HepG2 (cell line): ENCODE measurements at regions not wholly inside any gene's neighbourhood (a gene's known extent, or its start where the extent isn't known, plus 50 kb on each side); places are given as distances from the start of the nearest gene placed in this dataset.

ENCODE experiments used
- AHR ChIP-seq: IDR thresholded peaks from 2 replicates; pipeline ENCODE4 v1.6.1; 2018; ENCODE audit warnings: missing genetic modification reagents, missing compliant biosample characterization
- ARID2 ChIP-seq: sonication (generic); formaldehyde crosslinking; IDR thresholded peaks from 2 replicates; pipeline ENCODE4 v1.8.1; 2022; ENCODE audit warnings: mild to moderate bottlenecking, missing genetic modification reagents, borderline replicate concordance
- BRCA1 ChIP-seq: sonication (generic); formaldehyde crosslinking; IDR thresholded peaks from 2 replicates; pipeline ENCODE4 v1.4.0; 2020; ENCODE audit warnings: missing genetic modification reagents
- BRD4 ChIP-seq: sonication (generic); formaldehyde crosslinking; IDR thresholded peaks from 2 replicates; pipeline ENCODE4 v1.4.0; 2020; ENCODE audit warnings: missing genetic modification reagents
- CC2D1A ChIP-seq: sonication (generic); formaldehyde crosslinking; IDR thresholded peaks from 2 replicates; pipeline ENCODE4 v1.8.1; 2023; ENCODE audit warnings: mild to moderate bottlenecking, missing genetic modification reagents
- DMAP1 ChIP-seq: IDR thresholded peaks from 2 replicates; pipeline ENCODE4 v1.6.1; 2016
- GATA4 ChIP-seq: sonication (generic); IDR thresholded peaks from 2 replicates; pipeline ENCODE4 v1.6.1; 2016; ENCODE audit warnings: antibody characterized with exemption, low read depth, borderline replicate concordance
- HIVEP1 ChIP-seq: sonication (generic); formaldehyde crosslinking; IDR thresholded peaks from 2 replicates; pipeline ENCODE4 v1.4.0; 2020; ENCODE audit warnings: mild to moderate bottlenecking, missing genetic modification reagents
- IKZF4 ChIP-seq: sonication (generic); formaldehyde crosslinking; IDR thresholded peaks from 2 replicates; pipeline ENCODE4 v1.5.1; 2020; ENCODE audit warnings: borderline replicate concordance, mild to moderate bottlenecking, low read depth, missing genetic modification reagents; ENCODE audit errors: not compliant biosample characterization
- NBN ChIP-seq: fragments of 450-650 bp; conservative IDR thresholded peaks from 2 replicates; pipeline ENCODE4 v1.6.1; 2017
- PAF1 ChIP-seq: IDR thresholded peaks from 2 replicates; pipeline ENCODE4 v1.6.1; 2016; ENCODE audit warnings: missing genetic modification reagents, missing compliant biosample characterization
- PAWR ChIP-seq: sonication (generic); formaldehyde crosslinking; IDR thresholded peaks from 2 replicates; pipeline ENCODE4 v1.4.0; 2020; ENCODE audit warnings: missing genetic modification reagents, mild to moderate bottlenecking, borderline replicate concordance
- RBAK ChIP-seq: sonication (generic); formaldehyde crosslinking; IDR thresholded peaks from 2 replicates; pipeline ENCODE4 v1.5.1; 2020; ENCODE audit warnings: mild to moderate bottlenecking, missing genetic modification reagents
- REL ChIP-seq: sonication (generic); formaldehyde crosslinking; conservative IDR thresholded peaks from 2 replicates; pipeline ENCODE4 v1.8.0; 2022; ENCODE audit warnings: mild to moderate bottlenecking, missing genetic modification reagents, moderate library complexity
- SMARCC2 ChIP-seq: fragments of 450-650 bp; IDR thresholded peaks from 2 replicates; pipeline ENCODE4 v1.6.1; 2017; ENCODE audit warnings: antibody characterized with exemption, mild to moderate bottlenecking
- TEAD3 ChIP-seq: optimal IDR thresholded peaks from 2 replicates; pipeline ENCODE3; 2016; ENCODE audit warnings: borderline replicate concordance
- THAP11 ChIP-seq: IDR thresholded peaks from 2 replicates; pipeline ENCODE4 v1.6.1; 2016; ENCODE audit warnings: missing biosample characterization, missing genetic modification reagents
- ZNF232 ChIP-seq: sonication (generic); formaldehyde crosslinking; IDR thresholded peaks from 2 replicates; pipeline ENCODE4 v1.4.0; 2020; ENCODE audit warnings: missing genetic modification reagents, borderline replicate concordance
- ZNF253 ChIP-seq: sonication (generic); formaldehyde crosslinking; IDR thresholded peaks from 2 replicates; pipeline ENCODE4 v1.8.0; 2022; ENCODE audit warnings: mild to moderate bottlenecking, missing genetic modification reagents, borderline replicate concordance
- TF ChIP-seq, protein P1 (sequence below): IDR thresholded peaks from 2 replicates; pipeline ENCODE4 v1.6.1; 2016
- TF ChIP-seq, protein P2 (sequence below): IDR thresholded peaks from 2 replicates; pipeline ENCODE4 v1.6.1; 2016; ENCODE audit warnings: missing compliant biosample characterization, missing genetic modification reagents, borderline replicate concordance
- TF ChIP-seq, protein P3 (sequence below): sonication (generic); formaldehyde crosslinking; IDR thresholded peaks from 2 replicates; pipeline ENCODE4 v1.4.0; 2020; ENCODE audit warnings: missing genetic modification reagents
- TF ChIP-seq, protein P4 (sequence below), 2 experiments: fragments of 450-650 bp in 1 of 2; sonication (generic) in 1 of 2; formaldehyde crosslinking; IDR thresholded peaks; 2 replicates each; pipeline versions ENCODE4 v1.5.0 to v1.8.0; 2020 to 2022; ENCODE audit warnings: mild to moderate bottlenecking in 1 of 2, missing genetic modification reagents in 1 of 2
- TF ChIP-seq, protein P5 (sequence below): sonication (generic); formaldehyde crosslinking; IDR thresholded peaks from 2 replicates; pipeline ENCODE4 v1.4.0; 2020; ENCODE audit warnings: mild to moderate bottlenecking, missing genetic modification reagents

DNA sequence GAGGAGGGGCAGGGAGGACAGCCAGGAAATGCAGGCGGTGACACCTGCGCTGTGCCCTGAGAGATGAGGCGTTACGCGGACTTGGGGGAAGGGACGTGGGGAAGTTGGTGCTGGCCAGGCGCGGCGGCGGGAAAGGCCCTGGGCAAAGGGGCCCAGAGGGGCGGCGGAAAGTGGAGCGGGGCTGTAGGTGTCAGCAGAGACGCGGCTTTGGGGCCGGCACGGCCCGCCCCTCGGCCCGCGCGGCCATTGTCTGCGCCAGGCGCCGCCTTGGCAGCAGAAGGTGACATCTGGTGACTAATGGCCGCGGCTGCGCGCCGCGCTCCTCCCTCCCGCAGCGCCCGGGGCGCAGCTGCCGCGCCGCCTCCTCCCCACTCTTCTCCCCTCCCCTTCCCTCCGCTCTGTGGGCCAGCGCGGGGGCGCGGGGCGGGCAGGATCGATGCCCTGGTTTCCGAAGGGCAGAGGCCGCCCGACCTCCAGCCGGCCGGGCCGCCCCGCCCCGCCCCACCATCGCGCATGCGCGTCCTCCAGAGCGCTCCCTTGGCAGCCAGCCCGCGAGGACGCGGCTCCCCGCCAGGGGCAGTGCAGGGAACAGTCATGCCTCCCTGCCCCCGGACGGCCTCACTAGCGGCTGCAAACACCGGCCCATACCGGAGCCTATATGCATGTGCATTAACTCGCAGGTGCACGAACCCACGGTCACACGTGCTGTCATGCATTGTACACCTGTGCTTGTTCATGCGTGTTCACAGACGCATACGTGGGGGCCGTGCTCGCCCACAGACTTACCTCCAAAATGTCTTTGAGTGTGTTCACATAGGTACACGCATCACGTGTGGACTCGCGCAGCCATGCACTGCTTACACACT, 269.6 kb downstream of the RPS24 start (continued):
- TF ChIP-seq, protein P1, sequence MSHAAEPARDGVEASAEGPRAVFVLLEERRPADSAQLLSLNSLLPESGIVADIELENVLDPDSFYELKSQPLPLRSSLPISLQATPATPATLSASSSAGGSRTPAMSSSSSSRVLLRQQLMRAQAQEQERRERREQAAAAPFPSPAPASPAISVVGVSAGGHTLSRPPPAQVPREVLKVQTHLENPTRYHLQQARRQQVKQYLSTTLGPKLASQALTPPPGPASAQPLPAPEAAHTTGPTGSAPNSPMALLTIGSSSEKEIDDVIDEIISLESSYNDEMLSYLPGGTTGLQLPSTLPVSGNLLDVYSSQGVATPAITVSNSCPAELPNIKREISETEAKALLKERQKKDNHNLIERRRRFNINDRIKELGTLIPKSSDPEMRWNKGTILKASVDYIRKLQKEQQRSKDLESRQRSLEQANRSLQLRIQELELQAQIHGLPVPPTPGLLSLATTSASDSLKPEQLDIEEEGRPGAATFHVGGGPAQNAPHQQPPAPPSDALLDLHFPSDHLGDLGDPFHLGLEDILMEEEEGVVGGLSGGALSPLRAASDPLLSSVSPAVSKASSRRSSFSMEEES, result peak; percentile 20; the same call in 1 of the 2 replicates
- TF ChIP-seq ZNF232 (CRISPR knock-in tag) (no peak), IKZF4 (no peak), ZNF253 (CRISPR knock-in tag) (no peak; the same call in 1 of the 2 replicates), TEAD3 (CRISPR knock-in tag) (peak; percentile 48), NBN (no peak), HIVEP1 (CRISPR knock-in tag) (no peak; the same call in 1 of the 2 replicates), AHR (CRISPR knock-in tag) (no peak), ARID2 (CRISPR knock-in tag) (no peak), SMARCC2 (no peak), DMAP1 (CRISPR knock-in tag) (no peak; the same call in 1 of the 2 replicates), RBAK (CRISPR knock-in tag) (no peak), REL (no peak), BRD4 (CRISPR knock-in tag) (peak; percentile 38; the same call in 1 of the 2 replicates), BRCA1 (CRISPR knock-in tag) (0 out of 2 replicates have a peak, but pooled peaks have one; percentile 65), THAP11 (peak; percentile 79), CC2D1A (CRISPR knock-in tag) (no peak), PAWR (CRISPR knock-in tag) (0 out of 2 replicates have a peak, but pooled peaks have one; percentile 33), GATA4 (no peak), PAF1 (CRISPR knock-in tag) (no peak)
- TF ChIP-seq, protein P2, sequence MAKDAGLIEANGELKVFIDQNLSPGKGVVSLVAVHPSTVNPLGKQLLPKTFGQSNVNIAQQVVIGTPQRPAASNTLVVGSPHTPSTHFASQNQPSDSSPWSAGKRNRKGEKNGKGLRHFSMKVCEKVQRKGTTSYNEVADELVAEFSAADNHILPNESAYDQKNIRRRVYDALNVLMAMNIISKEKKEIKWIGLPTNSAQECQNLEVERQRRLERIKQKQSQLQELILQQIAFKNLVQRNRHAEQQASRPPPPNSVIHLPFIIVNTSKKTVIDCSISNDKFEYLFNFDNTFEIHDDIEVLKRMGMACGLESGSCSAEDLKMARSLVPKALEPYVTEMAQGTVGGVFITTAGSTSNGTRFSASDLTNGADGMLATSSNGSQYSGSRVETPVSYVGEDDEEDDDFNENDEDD (CRISPR knock-in tag), result no peak
- TF ChIP-seq, protein P3, sequence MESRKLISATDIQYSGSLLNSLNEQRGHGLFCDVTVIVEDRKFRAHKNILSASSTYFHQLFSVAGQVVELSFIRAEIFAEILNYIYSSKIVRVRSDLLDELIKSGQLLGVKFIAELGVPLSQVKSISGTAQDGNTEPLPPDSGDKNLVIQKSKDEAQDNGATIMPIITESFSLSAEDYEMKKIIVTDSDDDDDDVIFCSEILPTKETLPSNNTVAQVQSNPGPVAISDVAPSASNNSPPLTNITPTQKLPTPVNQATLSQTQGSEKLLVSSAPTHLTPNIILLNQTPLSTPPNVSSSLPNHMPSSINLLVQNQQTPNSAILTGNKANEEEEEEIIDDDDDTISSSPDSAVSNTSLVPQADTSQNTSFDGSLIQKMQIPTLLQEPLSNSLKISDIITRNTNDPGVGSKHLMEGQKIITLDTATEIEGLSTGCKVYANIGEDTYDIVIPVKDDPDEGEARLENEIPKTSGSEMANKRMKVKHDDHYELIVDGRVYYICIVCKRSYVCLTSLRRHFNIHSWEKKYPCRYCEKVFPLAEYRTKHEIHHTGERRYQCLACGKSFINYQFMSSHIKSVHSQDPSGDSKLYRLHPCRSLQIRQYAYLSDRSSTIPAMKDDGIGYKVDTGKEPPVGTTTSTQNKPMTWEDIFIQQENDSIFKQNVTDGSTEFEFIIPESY (CRISPR knock-in tag), result 0 out of 2 replicates have a peak, but pooled peaks have one; percentile 13
- TF ChIP-seq, protein P4, sequence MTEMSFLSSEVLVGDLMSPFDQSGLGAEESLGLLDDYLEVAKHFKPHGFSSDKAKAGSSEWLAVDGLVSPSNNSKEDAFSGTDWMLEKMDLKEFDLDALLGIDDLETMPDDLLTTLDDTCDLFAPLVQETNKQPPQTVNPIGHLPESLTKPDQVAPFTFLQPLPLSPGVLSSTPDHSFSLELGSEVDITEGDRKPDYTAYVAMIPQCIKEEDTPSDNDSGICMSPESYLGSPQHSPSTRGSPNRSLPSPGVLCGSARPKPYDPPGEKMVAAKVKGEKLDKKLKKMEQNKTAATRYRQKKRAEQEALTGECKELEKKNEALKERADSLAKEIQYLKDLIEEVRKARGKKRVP (CRISPR knock-in tag; IDR thresholded peaks at IDR 0.05), result no peak
- TF ChIP-seq, protein P5, sequence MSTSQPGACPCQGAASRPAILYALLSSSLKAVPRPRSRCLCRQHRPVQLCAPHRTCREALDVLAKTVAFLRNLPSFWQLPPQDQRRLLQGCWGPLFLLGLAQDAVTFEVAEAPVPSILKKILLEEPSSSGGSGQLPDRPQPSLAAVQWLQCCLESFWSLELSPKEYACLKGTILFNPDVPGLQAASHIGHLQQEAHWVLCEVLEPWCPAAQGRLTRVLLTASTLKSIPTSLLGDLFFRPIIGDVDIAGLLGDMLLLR (CRISPR knock-in tag), result 0 out of 2 replicates have a peak, but pooled peaks have one; percentile 2
